Progenitor cell of endocrine pancreas (in vitro differentiated cells): ENCODE measurements at regions not wholly inside any gene's neighbourhood (a gene's known extent, or its start where the extent isn't known, plus 50 kb on each side); places are given as distances from the start of the nearest gene placed in this dataset.
A peak's percentile ranks its signal among the peaks of the same experiment; 100 is the strongest.

Experiments used
- DNase-seq: peaks from one replicate; pipeline ENCODE4 v3.0.0; 2021; ENCODE audit warnings: low spot score; ENCODE audit not compliant: unreplicated experiment
- H3K27ac Mint-ChIP-seq: 2 replicates; pipeline ENCODE4 v1.8.0; 2021; ENCODE audit warnings: mild to moderate bottlenecking, moderate library complexity, mixed read lengths
- H3K27me3 Mint-ChIP-seq: 2 replicates; pipeline ENCODE4 v1.8.0; 2021; ENCODE audit warnings: mixed read lengths
- H3K36me3 Mint-ChIP-seq: 2 replicates; pipeline ENCODE4 v1.8.0; 2022; ENCODE audit warnings: mixed read lengths; ENCODE audit not compliant: insufficient read depth
- H3K4me1 Mint-ChIP-seq: 2 replicates; pipeline ENCODE4 v1.8.0; 2021; ENCODE audit warnings: low read depth, mixed read lengths
- H3K4me3 Mint-ChIP-seq: 2 replicates; pipeline ENCODE4 v1.8.0; 2021; ENCODE audit warnings: low read depth, mild to moderate bottlenecking, moderate library complexity, mixed read lengths
- H3K9me3 Mint-ChIP-seq: 2 replicates; pipeline ENCODE4 v1.8.0; 2021; ENCODE audit warnings: low read depth, mixed read lengths
- CTCF ChIP-seq: fragments of 200-600 bp; sonication (generic); IDR thresholded peaks from one replicate; pipeline ENCODE4 v1.5.0; 2021; ENCODE audit warnings: antibody characterized with exemption, mild to moderate bottlenecking; ENCODE audit not compliant: unreplicated experiment

GRCh38 chr1:101317590-101317989 lies 80.8 kb downstream of the S1PR1 start:
- H3K4me1 Mint-ChIP-seq = peaks cover 5% of the 10 kb centered on the region
- no peaks in the 10 kb centered on the region for H3K36me3 Mint-ChIP-seq
- DNase-seq = no peak
- no peak overlapping the region for H3K27ac Mint-ChIP-seq
- no peaks in the 10 kb centered on the region for H3K9me3 Mint-ChIP-seq
- TF ChIP-seq CTCF = peak; percentile 13
- H3K4me3 Mint-ChIP-seq = no peak overlapping the region
- peaks cover 13% of the 10 kb centered on the region for H3K27me3 Mint-ChIP-seq

GRCh38 chr1:101323535-101323934 lies 86.7 kb downstream of the S1PR1 start:
- H3K27me3 Mint-ChIP-seq = no peaks in the 10 kb centered on the region
- no peak overlapping the region for H3K27ac Mint-ChIP-seq
- H3K4me3 Mint-ChIP-seq = no peak overlapping the region
- H3K36me3 Mint-ChIP-seq = no peaks in the 10 kb centered on the region
- TF ChIP-seq CTCF = no peak
- no peak for DNase-seq
- no peaks in the 10 kb centered on the region for H3K9me3 Mint-ChIP-seq
- H3K4me1 Mint-ChIP-seq = no peaks in the 10 kb centered on the region

- Mint-ChIP-seq H3K27ac (no peak overlapping the region), H3K4me1 (peaks cover 3% of the 10 kb centered on the region), H3K4me3 (no peak overlapping the region), H3K9me3 (no peaks in the 10 kb centered on the region), H3K36me3 (no peaks in the 10 kb centered on the region), H3K27me3 (no peaks in the 10 kb centered on the region)
- DNase-seq = no peak
- no peak for TF ChIP-seq CTCF
These were observed 88.3 kb downstream of the S1PR1 start for GRCh38 chr1:101325144-101325543.

GRCh38 chr1:101330427-101331130 lies 93.8 kb downstream of the S1PR1 start:
- H3K27ac Mint-ChIP-seq = no peak overlapping the region
- no peak for TF ChIP-seq CTCF
- no peaks in the 10 kb centered on the region for H3K27me3 Mint-ChIP-seq
- H3K4me3 Mint-ChIP-seq = no peak overlapping the region
- peaks cover 2% of the 10 kb centered on the region for H3K36me3 Mint-ChIP-seq
- H3K9me3 Mint-ChIP-seq = peaks cover 14% of the 10 kb centered on the region
- H3K4me1 Mint-ChIP-seq = peaks cover 31% of the 10 kb centered on the region
- DNase-seq = no peak

GRCh38 chr1:101331794-101332193 lies 95.0 kb downstream of the S1PR1 start:
- Mint-ChIP-seq H3K9me3 (peaks cover 14% of the 10 kb centered on the region), H3K27ac (no peak overlapping the region), H3K36me3 (peaks cover 2% of the 10 kb centered on the region), H3K4me3 (no peak overlapping the region), H3K27me3 (no peaks in the 10 kb centered on the region), H3K4me1 (peaks cover 31% of the 10 kb centered on the region)
- no peak for TF ChIP-seq CTCF
- DNase-seq = no peak
